Stimulated activated CD8-positive, alpha-beta memory T cell treated with anti-CD3 and anti-CD28 coated beads, Interleukin-4, amount 100 ng/mL, for 1 hour (primary cell): ENCODE measurements at regions not wholly inside any gene's neighbourhood (a gene's known extent, or its start where the extent isn't known, plus 50 kb on each side); places are given as distances from the start of the nearest gene placed in this dataset.

Experiments used
- DNase-seq, 2 donors: peaks; one replicate each; pipeline ENCODE4 v3.0.0-alpha.2; 2020; ENCODE audit warnings: low read depth in 2 of 2, low spot score in 1 of 2

DNA sequence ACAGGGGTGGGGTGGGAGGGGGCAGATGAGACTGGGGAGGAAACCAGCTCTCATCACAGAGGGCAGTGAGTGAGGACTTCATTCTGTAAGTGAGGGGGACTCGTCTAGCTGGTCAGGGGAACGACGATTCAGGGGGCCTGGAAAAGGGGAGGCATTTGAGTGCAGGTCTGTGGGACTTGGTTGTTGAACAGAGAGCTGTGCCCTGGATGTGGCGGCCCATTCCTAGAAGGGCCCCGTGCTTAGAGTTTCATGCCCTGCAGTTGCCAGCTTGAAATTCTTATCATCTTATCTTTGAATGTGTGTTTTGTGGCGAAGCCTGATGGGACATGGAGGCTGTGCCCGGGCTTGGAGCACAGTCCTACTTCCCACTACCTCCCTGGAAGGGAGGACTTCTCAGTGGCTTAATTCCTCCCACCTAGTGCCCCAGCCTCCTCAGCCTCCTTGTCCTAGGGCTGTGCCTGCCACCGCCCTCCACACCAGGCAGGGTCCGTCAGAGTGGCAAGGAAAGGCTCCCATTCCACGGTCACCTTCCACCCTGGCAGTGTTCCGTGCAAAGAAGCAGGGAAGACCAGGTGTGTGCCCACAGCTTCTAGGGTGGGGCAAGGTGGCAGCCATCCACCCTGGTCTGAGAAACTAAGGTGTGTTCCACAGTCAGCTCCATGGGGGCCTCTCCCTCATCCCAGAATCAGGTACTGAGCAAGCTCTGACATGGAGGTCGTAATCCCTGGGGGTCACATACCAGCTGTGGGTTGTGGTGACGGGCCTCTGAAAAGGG, 59.7 kb upstream of the LMO1 start:
- no peak for DNase-seq

GRCh38 chr11:8321876-8322275, 58.2 kb upstream of the LMO1 start:
- no peak for DNase-seq

- no peak for DNase-seq
Measured at GRCh38 chr11:8320076-8320475, 56.4 kb upstream of the LMO1 start.

- no peak for DNase-seq
Measured at GRCh38 chr11:8318536-8318935, 54.9 kb upstream of the LMO1 start.

DNA sequence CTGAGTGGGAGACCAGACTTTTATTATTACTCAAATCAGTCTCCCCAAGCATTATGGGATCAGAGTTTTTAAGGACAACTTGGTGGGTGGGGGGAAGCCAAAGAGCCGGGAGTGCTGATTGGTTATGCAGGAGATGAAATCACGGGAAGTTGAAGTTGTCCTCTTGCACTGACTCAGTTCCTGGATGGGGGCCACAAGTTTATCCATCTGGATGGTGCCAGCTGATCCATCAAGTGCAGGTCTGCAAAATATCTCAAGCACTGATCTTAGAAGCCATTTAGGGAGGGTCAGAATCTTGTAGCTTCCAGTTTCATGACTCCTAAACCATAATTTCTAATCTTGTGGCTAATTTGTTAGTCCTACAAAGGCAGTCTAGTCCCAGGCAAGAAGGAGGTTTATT, 53.5 kb upstream of the LMO1 start:
- no peak for DNase-seq

GRCh38 chr11:8315954-8316353, 52.3 kb upstream of the LMO1 start:
- DNase-seq = no peak

DNA sequence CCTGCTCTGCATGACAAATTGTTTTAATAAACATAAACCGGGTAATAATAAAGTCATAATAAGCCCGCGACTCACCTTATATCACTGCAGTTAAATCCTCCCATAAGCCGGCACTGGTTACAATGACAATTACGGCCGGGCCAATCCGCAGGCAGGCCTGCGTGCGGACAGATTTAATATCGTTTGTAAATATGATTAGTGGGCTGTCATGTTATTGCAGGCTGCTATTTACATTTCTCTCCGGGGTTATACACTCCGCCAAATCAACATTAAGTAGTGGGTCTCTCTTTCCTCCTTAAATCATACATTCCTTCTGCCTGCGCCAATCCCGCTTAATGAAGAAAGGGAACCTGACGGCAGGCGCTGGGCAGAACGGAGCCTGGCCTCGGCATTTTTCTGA, 51.8 kb upstream of the LMO1 start:
- DNase-seq = no peak

DNA sequence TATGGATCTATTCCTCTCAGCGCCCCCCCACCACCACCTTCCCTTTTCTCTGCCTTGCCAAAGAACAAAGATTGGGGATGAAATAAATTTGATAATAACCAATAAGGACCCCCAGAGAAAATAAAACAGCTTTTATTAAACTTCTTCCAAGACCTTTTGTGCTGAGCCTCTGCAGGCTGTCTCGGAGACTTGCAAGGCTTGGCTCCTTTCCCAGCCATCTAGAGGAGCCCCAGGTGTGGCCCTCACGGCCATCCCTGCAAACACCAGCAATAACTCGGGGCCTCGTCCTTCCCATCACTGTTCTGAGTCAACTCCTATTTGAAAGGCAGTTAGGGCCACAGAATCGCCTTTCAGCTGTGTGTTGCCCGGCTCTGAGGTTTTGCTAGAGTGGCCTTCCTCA, 51.2 kb upstream of the LMO1 start:
- no peak for DNase-seq

DNA sequence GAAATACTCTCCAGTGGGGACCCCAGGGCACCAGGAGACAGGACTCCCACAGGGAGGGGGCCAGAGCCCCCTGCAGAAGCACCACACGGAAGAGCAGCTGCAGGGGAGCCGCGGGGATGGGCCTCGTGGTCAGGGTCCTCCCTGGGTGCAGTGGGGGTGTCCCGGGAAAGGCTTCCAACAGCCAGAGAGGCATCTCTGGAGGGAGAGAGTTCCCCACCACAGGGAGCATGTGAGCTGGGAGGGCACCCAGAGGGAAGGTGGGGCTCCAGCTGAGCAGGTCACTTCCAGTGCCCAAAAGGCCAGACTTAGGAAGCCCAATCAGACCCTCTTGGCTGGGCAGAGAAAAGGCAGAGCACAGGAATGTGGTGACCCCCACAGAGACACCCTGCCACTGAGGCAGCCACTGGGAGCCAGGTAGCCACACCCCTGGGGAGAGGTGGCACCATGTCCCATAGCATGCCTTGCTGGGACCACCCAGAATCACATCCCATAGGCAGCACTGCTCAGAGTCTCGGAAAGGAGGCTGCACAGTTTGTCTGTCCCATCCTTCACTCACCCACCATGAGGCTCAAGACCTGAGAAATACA, 49.9 kb upstream of the LMO1 start:
- no peak for DNase-seq
